Liver (tissue), 8 donors: ENCODE measurements at regions not wholly inside any gene's neighbourhood (a gene's known extent, or its start where the extent isn't known, plus 50 kb on each side); places are given as distances from the start of the nearest gene placed in this dataset.

Experiments used
- DNase-seq: peaks from one replicate; pipeline ENCODE4 v3.0.0-alpha.2; 2017; ENCODE audit warnings: low spot score
- H3K27ac ChIP-seq, 2 donors: one replicate each; pipeline ENCODE4 v1.7.0; 2013; ENCODE audit warnings: inconsistent platforms in 2 of 2, low read length in 2 of 2, control low read depth in 1 of 2, low read depth in 1 of 2, mild to moderate bottlenecking in 1 of 2
- H3K27me3 ChIP-seq, 4 donors: one replicate each; pipeline versions ENCODE4 v1.6.1 to v1.7.0; 2013; ENCODE audit warnings: low read length in 3 of 4, inconsistent platforms in 1 of 4, mild to moderate bottlenecking in 1 of 4, moderate library complexity in 1 of 4; ENCODE audit not compliant: control insufficient read depth in 4 of 4, insufficient read depth in 4 of 4
- H3K36me3 ChIP-seq, 4 donors: one replicate each; pipeline versions ENCODE4 v1.6.1 to v1.7.0; 2013; ENCODE audit warnings: low read length in 3 of 4, mild to moderate bottlenecking in 3 of 4, low read depth in 1 of 4, moderate library complexity in 1 of 4; ENCODE audit not compliant: control insufficient read depth in 4 of 4, insufficient read depth in 3 of 4
- H3K4me1 ChIP-seq, 4 donors: one replicate each; pipeline versions ENCODE4 v1.6.1 to v1.7.0; 2013; ENCODE audit warnings: low read length in 3 of 4, mild to moderate bottlenecking in 3 of 4, moderate library complexity in 1 of 4; ENCODE audit not compliant: control insufficient read depth in 4 of 4, insufficient read depth in 4 of 4
- H3K4me3 ChIP-seq, 3 donors: one replicate each; pipeline versions ENCODE4 v1.6.1 to v1.7.0; 2013; ENCODE audit warnings: low read length in 3 of 3, control low read depth in 1 of 3, low read depth in 1 of 3, mild to moderate bottlenecking in 1 of 3
- H3K9ac ChIP-seq, 2 donors: one replicate each; pipeline ENCODE4 v1.7.0; 2013; ENCODE audit warnings: low read length in 2 of 2, mild to moderate bottlenecking in 2 of 2, moderate library complexity in 2 of 2, control low read depth in 1 of 2, low read depth in 1 of 2
- H3K9me3 ChIP-seq, 4 donors: one replicate each; pipeline versions ENCODE4 v1.6.1 to v1.7.0; 2013; ENCODE audit warnings: low read length in 3 of 4; ENCODE audit not compliant: control insufficient read depth in 4 of 4
- CTCF ChIP-seq: fragments of 150-350 bp; IDR thresholded peaks from 2 replicates; pipeline ENCODE4 v1.5.1; 2017; ENCODE audit warnings: improper control_type of control experiment, low read depth, low read length; ENCODE audit not compliant: missing input control
- EGR1 ChIP-seq, 2 donors: IDR thresholded peaks; 2 replicates each; pipeline ENCODE4 v1.6.1; 2016 to 2018; ENCODE audit warnings: antibody characterized with exemption in 2 of 2, low read depth in 2 of 2
- FOXA1 ChIP-seq: IDR thresholded peaks from 2 replicates; pipeline ENCODE4 v1.6.1; 2016; ENCODE audit warnings: antibody characterized with exemption
- FOXA2 ChIP-seq: IDR thresholded peaks from 2 replicates; pipeline ENCODE4 v1.6.1; 2016; ENCODE audit warnings: antibody characterized with exemption
- GABPA ChIP-seq, 2 donors: IDR thresholded peaks in 1 of 2; conservative IDR thresholded peaks in 1 of 2; 2 replicates each; pipeline ENCODE4 v1.6.1; 2016; ENCODE audit warnings: antibody characterized with exemption in 2 of 2, mild to moderate bottlenecking in 1 of 2, moderate library complexity in 1 of 2
- HNF4A ChIP-seq, 2 donors: conservative IDR thresholded peaks; 2 replicates each; pipeline ENCODE4 v1.6.1; 2016; ENCODE audit warnings: antibody characterized with exemption in 2 of 2, mild to moderate bottlenecking in 2 of 2
- HNF4G ChIP-seq: IDR thresholded peaks from 2 replicates; pipeline ENCODE4 v1.6.1; 2016; ENCODE audit warnings: antibody characterized with exemption
- JUND ChIP-seq, 2 donors: IDR thresholded peaks; 2 replicates each; pipeline ENCODE4 v1.6.1; 2016; ENCODE audit warnings: antibody characterized with exemption in 2 of 2
- NR2F2 ChIP-seq: IDR thresholded peaks from 2 replicates; pipeline ENCODE4 v1.6.1; 2016; ENCODE audit warnings: antibody characterized with exemption
- RAD21 ChIP-seq, 2 donors: IDR thresholded peaks; 2 replicates each; pipeline ENCODE4 v1.6.1; 2016; ENCODE audit warnings: antibody characterized with exemption in 2 of 2, mild to moderate bottlenecking in 2 of 2
- REST ChIP-seq: IDR thresholded peaks from 2 replicates; pipeline ENCODE4 v1.6.1; 2016; ENCODE audit warnings: antibody characterized with exemption, mild to moderate bottlenecking
- RXRA ChIP-seq, 2 donors: IDR thresholded peaks; 2 replicates each; pipeline ENCODE4 v1.6.1; 2017 to 2018; ENCODE audit warnings: antibody characterized with exemption in 2 of 2, mild to moderate bottlenecking in 1 of 2
- SP1 ChIP-seq: IDR thresholded peaks from 2 replicates; pipeline ENCODE4 v1.6.1; 2018; ENCODE audit warnings: antibody characterized with exemption, mild to moderate bottlenecking
- TAF1 ChIP-seq: conservative IDR thresholded peaks from 2 replicates; pipeline ENCODE4 v1.6.1; 2016; ENCODE audit warnings: antibody characterized with exemption, mild to moderate bottlenecking
- YY1 ChIP-seq: IDR thresholded peaks from 2 replicates; pipeline ENCODE4 v1.6.1; 2016; ENCODE audit warnings: antibody characterized with exemption, mild to moderate bottlenecking
- WGBS: extraction: QIAGEN DNeasy Blood & Tissue Kit; methylation state at CpG from one replicate; pipeline ENCODE4 v1.1.7; 2013; 5-methylcytosine and 5-hydroxymethylcytosine counted together
- TF ChIP-seq, protein P1 (sequence below): IDR thresholded peaks from 2 replicates; pipeline ENCODE4 v1.6.1; 2016; ENCODE audit warnings: antibody characterized with exemption
- TF ChIP-seq, protein P2 (sequence below): IDR thresholded peaks from 2 replicates; pipeline ENCODE4 v1.6.1; 2016; ENCODE audit warnings: antibody characterized with exemption
- TF ChIP-seq, protein P3 (sequence below): IDR thresholded peaks from 2 replicates; pipeline ENCODE4 v1.6.1; 2016; ENCODE audit warnings: antibody characterized with exemption
- donor health status: healthy.
- donor health status: healthy.
- donor health status: healthy.
- donor health status: healthy.
- donor health status: healthy.

- no peaks in the 10 kb centered on the region for H3K27me3 ChIP-seq
- DNase-seq, result no peak
- no peaks in the 10 kb centered on the region for H3K9me3 ChIP-seq
- no peak overlapping the region for H3K9ac ChIP-seq
- H3K4me3 ChIP-seq, result no peak overlapping the region
- TF ChIP-seq NR2F2 (no peak), FOXA1 (no peak), SP1 (no peak), YY1 (no peak), REST (no peak), CTCF (no peak), TAF1 (no peak), HNF4A (conservative IDR thresholded peaks at IDR 0.05) (no peak), FOXA2 (no peak), RXRA (IDR thresholded peaks at IDR 0.05) (no peak)
- TF ChIP-seq, protein P1, sequence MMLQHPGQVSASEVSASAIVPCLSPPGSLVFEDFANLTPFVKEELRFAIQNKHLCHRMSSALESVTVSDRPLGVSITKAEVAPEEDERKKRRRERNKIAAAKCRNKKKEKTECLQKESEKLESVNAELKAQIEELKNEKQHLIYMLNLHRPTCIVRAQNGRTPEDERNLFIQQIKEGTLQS, result no peak
- no peak overlapping the region for H3K27ac ChIP-seq
- WGBS, result 68% methylated on average over 2 of the region's 2 CpGs
- H3K36me3 ChIP-seq, result no peaks in the 10 kb centered on the region
- no peaks in the 10 kb centered on the region for H3K4me1 ChIP-seq
These were observed 76.4 kb downstream of the DDX3Y start for GRCh38 chrY:12981074-12981473.

DNA sequence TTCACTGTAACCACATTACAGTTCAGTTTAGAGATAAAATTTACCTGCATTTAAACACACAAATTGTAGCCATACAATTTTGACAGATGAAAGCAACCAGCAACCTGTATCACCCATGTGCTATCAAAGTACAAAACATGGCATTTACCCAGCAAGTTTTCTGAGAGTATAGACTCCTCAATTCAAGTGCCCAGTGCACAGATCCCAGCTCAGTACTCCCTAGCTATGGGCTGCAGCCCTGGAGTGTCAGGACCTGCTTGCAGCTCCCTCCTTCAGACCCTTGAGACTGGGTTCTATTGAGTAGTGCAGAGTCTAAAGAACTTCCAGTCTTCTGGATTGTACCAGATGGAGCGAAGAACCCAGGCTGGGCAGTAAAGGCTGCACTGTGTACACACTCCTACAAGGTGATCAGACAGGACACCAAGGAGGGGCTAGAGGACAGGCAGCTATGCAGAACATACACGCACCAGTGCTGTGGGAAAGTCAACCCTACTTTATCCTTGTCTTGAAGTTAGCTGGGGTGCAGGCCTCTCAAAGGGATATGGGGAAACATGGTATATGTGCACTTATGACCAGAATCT, 77.7 kb downstream of the DDX3Y start:
- no peak for DNase-seq
- Histone ChIP-seq H3K4me1 (no peaks in the 10 kb centered on the region), H3K9ac (no peak overlapping the region), H3K4me3 (no peak overlapping the region), H3K27me3 (no peaks in the 10 kb centered on the region), H3K36me3 (no peaks in the 10 kb centered on the region), H3K9me3 (no peaks in the 10 kb centered on the region), H3K27ac (no peak overlapping the region)
- WGBS, result 83% methylated on average over 2 of the region's 2 CpGs
- no peak for TF ChIP-seq FOXA2
- no peak for TF ChIP-seq JUND (IDR thresholded peaks at IDR 0.05)
- no peak for TF ChIP-seq REST
- TF ChIP-seq HNF4A (conservative IDR thresholded peaks at IDR 0.05), result no peak
- TF ChIP-seq, protein P1, result no peak
- no peak for TF ChIP-seq NR2F2
- no peak for TF ChIP-seq FOXA1
- TF ChIP-seq, protein P2, sequence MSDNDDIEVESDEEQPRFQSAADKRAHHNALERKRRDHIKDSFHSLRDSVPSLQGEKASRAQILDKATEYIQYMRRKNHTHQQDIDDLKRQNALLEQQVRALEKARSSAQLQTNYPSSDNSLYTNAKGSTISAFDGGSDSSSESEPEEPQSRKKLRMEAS, result no peak
- TF ChIP-seq RAD21 (IDR thresholded peaks at IDR 0.05), result no peak
- no peak for TF ChIP-seq SP1
- no peak for TF ChIP-seq TAF1
- TF ChIP-seq, protein P3, sequence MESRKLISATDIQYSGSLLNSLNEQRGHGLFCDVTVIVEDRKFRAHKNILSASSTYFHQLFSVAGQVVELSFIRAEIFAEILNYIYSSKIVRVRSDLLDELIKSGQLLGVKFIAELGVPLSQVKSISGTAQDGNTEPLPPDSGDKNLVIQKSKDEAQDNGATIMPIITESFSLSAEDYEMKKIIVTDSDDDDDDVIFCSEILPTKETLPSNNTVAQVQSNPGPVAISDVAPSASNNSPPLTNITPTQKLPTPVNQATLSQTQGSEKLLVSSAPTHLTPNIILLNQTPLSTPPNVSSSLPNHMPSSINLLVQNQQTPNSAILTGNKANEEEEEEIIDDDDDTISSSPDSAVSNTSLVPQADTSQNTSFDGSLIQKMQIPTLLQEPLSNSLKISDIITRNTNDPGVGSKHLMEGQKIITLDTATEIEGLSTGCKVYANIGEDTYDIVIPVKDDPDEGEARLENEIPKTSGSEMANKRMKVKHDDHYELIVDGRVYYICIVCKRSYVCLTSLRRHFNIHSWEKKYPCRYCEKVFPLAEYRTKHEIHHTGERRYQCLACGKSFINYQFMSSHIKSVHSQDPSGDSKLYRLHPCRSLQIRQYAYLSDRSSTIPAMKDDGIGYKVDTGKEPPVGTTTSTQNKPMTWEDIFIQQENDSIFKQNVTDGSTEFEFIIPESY, result no peak
- TF ChIP-seq YY1, result no peak
- no peak for TF ChIP-seq GABPA (IDR thresholded peaks at IDR 0.05 in 1 of 2, conservative IDR thresholded peaks at IDR 0.05 in 1 of 2)
- TF ChIP-seq EGR1 (IDR thresholded peaks at IDR 0.05; ENCODE audit: low read depth in 2 of 2), result no peak
- TF ChIP-seq HNF4G, result no peak
- no peak for TF ChIP-seq RXRA (IDR thresholded peaks at IDR 0.05)
